Eye (tissue), 1 donor: ENCODE measurements at regions not wholly inside any gene's neighbourhood (a gene's known extent, or its start where the extent isn't known, plus 50 kb on each side); places are given as distances from the start of the nearest gene placed in this dataset.

Experiments used
- DNase-seq: peaks from one replicate; pipeline ENCODE4 v3.0.0-alpha.2; 2015

DNA sequence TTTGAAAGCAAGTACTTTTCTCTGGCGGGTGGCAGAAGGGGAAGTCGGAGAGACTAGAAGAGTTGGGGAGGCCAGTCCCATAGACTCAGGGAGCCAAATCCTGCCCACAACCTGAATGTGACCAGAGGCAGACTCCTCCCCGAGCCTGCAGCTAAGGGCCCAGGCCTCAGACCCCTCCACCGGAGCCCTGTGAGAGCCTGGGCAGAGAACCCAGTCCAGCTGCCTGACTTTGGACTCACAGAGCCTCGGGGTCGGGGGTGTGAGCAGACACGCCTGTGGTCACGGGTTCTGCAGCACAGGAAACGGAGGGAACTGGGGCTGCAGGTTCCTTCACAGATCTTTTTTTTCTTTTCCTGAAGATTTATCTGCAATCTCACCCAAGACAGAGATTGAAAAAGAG, 312.3 kb downstream of the CTTN start:
- no peak for DNase-seq

DNA sequence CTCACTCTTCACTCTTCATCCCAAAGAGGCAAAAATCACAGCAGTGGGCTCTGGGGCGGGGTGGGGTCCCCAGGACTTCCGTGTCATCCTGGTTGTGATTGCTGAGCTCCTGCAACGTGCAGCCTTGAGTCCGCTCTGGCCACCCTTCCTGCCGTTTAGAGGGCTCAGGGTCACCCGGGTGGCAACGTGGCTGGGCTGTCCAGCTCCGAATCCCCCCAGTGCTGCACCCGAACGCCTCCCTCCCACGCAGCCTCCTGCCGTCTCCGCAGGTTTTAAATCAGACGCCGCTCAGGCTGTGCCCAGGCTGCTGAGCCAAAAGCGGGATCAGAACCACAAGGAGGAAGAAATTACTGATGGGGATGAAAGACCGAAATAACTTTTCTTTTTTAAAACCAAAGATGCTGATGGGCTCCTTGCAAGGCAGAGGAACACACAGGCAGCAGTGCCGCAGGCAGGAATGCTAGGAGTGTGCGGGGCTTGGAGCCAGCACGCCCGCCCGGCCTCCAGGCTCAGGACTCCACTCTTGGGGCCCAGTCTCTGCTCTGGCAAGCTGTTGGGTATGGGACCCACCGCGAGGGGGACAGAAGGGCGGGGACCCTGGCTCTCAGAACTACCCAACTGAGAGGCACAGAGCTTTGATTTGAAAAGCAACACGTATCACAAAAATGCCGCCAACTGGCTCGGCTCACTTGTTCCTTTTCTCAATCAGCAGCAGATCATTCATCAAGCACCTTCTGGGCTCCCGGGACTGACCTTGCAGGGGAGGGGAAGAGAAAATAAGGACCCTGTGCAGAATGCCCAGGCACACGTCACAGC, 313.0 kb downstream of the CTTN start:
- no peak for DNase-seq

DNA sequence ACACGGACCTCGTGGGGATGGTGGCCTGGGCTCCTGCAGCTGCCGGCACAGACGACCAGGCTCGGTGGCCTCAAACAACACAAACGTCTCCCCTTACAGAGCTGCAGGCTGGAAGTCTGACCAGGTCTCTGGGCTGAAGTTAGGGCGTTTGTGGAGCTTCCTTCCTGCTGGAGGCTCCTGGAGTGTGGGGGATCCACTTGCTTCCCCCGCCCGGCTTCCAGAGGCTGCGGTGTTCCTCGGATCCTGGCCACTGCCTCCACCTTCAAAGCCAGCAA, 313.5 kb downstream of the CTTN start:
- DNase-seq: no peak

DNA sequence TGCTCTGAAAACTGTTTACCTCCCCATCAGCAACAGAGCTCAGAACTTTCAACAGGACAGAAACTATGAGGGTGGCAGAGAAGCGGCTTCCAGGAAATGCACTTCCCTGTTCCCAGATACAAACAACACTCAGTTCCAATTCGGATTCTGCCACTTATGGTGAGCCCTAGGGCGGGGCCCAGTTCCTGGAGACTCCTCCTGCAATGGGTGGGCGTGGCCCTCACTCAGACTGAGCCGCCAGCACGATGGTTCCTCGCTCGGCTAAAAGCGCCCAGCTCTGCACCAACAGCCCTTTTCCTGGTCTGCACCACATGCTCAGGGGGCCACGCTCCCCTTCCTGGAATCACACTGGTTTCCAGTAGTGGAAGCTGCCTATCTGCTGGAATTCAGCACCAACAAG, 314.1 kb downstream of the CTTN start:
- no peak for DNase-seq

DNA sequence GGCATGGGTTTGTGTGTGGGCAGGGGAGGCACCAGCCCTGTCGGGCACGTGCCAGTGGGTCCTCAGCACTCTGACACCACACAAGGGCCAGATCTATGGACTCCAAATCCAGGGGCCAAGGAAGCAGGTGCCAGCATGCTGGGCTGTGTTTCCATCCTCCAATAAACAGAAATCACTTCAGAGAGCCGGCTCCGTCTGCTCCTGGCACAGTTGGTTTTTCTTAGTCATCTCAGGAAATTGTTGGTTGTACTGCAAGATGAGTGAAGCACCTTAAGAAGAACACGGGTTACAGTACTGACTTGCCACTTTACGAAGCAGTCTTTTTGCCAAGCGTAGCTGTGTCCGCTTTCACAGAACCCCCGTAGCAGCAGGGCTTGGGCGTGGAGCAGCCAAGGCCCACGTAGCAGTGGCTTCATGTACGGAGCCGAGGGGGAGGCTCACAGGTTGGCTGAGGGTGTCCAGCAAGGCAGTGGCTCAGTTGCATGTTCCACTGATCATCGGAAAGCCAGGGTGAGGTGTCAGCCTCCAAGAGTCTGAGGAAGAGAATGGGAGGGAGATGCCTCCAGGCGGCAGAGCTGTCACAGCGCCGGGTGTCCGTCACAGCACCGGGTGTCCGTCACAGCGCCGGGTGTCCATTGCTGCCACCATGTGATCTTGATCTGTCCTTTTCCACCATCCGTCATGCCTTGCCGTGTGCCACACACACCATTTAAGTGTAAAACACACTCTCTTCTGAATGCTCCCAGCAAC, 314.9 kb downstream of the CTTN start:
- DNase-seq: no peak

DNA sequence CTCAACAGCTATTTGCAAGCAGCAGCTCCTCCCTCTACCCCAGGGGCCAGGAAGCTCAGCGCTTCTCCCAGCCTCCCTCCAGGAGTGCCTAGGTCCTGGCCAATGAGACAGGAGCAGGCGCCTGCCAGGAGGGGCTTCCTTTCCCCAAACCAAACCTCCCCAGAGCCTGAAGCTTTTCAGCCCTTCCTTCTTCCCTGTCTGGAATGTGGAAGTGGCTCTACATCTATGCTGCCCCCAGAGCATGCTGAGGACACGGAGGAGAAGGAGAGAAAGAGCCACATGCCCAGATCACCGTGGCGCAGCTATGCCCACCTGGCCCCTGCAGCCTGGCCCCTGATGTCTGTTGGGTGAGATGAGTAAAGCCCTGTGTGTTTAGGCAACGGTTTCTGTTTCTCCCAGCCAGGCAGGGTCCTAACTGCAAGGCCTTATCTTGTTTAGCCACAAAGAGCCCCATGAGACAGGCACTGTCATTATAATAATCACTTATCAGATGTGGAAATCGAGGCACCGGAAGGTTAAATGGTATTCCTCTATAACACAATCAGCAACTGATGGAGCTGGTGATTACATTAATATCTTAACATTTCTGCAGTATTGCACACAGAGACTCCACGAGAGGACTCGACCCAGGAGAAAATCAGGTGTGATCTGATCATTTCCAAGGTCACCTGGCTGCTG, 315.8 kb downstream of the CTTN start:
- peak; percentile 20 for DNase-seq

DNA sequence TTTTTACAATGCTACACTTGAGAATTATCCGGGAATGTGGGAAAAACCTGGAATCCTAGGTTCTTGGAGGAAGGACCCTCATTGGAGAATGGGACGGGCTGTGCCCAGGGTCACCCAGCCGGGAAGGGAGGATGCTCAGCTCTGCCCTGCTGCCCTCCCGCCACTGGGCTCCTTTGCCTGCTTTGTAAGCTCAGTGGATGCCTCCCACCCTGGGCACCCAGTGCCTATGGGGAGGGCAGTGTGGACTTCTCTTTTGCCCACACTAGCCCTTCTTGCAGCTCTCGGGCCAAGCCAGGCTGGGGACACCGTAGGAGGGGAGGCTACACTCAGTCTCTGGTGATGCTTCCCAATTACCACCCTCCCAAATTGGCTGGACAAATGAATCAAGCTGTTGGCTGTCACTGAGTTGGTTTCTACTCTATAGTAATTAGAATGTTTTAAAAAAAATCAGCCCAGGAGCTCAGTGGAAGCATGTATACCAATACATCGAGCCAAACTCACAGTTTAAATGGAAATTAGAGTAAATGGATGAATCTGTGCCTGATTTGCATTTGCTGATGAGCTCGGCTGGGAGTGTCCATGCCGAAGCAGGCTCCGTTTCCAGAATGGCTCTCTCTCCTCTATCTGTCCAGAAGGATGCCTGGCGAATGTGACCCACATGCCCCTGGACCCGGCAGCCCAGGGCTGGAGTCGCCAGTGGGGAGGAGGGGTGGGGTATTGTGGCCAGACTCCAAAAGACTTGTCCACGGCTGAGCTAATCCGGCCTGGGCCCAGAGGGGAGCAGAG, 317.0 kb downstream of the CTTN start:
- no peak for DNase-seq

DNA sequence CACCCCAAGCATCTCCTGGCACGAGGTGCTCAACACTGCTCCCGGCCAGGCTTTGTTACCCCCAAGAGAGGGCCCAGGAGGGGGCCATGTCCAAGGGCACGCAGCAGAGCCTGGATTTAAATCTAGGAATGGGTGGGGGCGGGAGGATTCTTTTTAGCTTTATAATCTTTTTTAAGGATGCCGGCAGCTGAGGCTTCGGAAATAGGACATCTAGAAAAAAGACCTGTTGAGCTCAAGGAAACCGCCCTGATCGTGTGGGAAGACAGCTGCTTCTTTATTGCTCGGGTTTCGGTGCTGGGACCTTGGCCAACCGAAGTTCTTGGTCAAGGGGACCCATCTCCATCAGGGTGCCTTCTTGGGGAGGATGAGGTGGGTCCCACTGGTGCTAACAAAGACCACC, 317.9 kb downstream of the CTTN start:
- DNase-seq: no peak

DNA sequence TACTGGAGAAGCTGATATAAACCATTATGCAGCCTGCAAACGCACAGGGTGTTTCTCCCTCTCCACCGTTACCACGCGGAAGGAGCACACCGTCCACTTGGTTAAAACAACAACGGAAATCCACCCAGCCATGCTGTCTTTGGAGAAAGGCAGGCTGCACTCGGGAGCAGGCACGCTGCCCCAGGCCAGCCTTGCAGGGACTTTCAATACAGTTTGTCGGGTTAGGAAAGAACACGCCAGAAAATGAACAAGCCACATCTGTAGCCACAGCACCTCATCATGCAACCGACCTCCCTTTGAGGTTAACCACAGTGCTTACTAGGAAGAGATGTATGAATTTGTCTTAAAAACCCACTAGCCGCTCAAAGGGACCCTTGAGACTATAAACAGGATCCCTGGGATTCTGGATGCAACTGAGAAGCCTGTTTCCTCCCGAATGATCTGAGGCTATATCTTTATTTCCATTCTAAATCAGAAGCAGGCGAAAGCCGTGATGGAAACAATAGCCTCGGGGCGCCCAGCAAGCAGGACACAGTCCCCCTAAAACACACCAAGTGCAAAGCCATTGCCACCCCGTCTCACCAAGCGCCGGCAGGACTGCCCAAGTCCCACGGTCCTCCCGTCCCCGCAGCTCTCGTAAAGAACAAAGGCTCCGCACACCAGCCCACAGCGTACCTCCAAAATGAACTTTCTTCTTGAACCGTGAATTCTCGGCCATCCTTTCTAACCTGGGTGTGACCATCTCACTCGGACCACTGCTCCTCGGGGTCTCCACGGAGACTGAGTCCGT, 318.9 kb downstream of the CTTN start:
- no peak for DNase-seq

DNA sequence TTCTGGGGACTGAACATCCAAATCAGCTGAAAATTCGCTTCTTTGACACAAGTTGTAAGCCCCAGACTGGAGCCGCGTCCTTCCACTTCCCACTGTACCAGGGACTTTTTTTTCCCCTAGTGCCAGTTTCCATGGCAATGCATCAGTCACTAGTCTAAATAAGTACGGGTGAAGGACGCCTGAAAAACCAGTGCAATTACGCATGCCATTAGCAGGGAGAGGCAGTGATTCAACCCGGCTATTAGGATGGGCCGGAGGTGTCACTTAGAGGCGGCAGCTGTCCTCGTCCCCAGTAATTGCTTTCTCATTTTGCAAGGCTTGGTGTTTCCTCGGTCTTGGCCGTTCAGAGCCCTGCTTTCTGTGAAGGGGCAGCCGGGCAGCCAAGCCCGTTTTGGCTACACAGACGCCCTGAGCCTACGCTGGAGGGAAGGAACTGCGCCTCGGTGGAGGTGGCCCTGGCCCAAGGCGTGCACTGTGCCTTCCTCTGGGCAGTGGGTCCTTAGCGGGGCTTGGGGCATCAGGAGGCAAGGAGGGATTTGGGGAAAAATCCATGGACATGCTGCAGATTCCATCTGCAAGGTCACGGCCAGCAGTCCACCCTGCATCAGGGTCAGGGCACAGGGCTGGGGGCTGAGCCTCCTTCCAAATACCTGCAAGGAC, 319.7 kb downstream of the CTTN start:
- peak; percentile 68 for DNase-seq

DNA sequence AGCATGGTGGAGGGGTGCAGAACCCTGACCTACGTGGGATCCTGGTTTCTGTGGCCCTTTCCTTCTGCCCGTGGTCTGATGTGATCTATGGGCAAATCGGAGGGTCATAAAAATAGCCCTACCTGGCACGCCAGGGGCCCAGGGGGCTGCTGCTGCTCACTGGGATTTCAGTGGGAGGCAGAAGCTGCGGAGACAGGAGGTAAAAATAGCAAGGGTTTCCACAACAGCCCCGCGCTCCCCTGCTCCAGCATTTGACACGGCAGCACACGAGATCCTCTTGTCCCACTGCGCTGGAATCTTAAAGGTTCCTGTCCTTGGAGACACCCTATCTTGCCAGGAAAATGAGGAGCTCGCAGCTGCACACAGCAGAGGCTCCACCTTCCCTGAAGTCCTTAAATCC, 321.2 kb downstream of the CTTN start:
- DNase-seq: no peak

DNA sequence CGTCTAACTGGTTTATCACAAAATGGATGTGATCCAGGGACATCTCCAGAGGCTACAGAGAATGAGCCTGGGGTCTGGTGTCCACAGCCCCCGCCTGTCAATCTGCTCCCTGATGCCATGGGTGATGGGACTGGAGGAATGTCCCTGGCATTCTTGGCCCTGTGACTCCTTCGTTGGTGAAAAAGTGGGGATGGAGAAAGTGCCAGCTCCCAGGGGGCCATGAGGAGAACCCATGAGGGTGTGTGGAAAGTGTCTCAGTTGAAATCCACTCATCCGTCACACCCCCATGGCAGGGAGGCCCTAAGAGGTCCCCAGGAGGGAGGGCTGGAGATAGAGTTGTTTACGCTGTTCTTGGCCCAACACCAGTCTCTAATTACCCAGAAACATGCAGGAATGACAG, 322.0 kb downstream of the CTTN start:
- no peak for DNase-seq

DNA sequence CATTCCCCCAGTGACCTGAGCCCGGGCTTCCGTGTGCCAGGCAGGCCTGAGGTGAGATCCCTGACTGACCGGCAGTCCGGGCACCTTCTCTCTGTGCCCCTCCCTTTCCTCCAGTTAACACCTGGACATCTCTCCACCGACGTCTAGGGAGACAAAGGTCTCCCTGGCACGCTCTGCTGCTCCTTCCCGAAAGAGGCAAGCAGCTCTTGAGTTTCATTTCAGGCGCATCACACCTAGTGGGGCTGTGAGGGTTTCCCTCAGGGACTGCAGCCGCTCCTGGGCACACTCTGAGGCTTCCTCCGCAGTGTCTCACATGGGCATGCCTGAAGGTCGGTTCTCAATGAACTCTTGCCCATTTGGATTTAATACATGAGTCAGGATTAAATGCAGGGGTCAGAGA, 322.7 kb downstream of the CTTN start:
- no peak for DNase-seq

DNA sequence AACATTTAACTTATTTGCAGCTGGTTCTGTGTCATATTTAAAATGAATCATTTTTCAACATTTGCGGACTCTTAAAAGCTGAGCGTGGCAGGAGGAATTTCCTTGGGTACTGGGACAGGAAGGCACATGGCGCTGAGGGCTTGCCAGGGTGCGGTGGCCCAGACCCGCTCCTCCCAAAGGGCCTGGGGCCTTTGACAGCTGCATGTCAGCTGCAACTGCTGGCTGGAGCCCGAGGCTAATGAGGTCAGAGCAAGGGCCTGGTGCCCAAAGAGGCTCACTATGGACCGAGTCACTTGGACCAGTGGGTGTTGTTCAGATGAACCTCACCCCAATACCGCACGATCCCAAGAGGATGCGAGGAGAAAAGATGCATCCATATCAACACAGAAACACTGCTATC, 326.9 kb downstream of the CTTN start:
- DNase-seq: no peak

DNA sequence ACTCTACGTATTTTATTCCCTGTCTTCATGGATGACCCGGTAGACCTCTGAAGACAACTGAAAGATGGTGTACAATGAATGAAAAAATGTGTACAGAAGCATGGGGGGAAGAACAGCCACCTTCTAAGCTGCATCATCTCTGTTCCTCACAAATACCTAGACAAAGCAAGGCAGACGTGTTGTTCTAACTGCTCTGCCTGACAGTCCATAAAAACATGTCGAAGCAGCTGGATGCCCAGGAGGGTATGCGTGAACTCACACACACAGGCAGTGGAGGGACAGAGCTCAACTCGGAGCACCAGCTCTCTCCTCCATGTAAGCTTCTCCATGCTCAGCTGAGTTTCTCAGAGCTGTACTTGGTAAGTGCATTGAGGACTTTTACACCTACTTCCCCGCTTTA, 327.4 kb downstream of the CTTN start:
- DNase-seq: peak; percentile 59

DNA sequence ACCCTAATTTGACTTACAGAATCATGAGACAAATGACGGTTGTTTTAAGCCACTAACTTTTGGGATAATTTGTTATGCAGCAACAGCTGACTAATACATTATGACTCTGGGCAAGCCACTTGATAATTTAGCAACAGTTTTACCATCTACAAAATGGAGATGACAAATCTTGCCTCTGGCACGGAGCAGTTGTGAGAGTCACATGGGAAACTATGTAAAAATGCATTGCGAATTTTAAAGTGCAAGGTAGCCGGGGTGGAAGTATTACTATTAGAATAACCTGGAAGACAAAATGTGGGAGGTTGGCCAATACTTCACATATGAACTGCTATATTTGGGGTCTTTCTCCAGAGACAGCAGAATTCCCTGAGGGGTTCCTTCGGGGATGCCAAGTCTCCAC, 328.7 kb downstream of the CTTN start:
- DNase-seq: no peak

DNA sequence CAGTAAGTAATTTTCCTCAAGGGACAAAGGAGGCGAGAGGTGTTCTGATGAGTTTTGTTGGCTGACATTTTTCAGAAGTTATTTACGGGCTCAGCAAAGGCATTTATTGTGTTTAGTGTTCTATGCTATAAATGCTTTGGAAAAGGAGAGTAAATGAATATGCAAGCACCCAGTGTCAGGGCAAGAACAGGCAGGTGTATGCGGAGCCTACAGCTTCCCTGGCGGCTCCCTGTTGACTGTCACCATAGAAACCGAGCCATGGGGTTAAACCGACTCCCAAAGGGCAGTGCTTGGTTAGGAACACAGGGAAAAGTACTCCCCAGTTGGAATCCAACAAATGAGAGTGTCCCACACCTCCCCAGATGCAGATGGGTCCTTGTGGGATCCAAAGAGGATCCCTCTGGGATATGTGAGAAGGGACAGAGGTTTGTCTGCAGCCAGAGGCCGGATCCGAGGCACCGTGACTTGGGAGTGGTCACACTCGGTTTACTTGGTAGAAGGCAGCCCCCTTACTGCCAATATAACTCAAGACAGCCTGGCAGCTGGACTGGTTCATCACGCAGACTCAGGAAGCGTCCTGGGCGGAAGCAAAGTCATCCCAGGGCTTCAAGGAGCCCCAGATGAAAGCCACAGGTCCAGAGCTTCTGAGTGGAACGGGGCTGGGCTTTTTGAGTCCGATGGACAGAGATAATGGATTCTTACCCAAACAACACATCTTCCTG, 329.7 kb downstream of the CTTN start:
- no peak for DNase-seq

DNA sequence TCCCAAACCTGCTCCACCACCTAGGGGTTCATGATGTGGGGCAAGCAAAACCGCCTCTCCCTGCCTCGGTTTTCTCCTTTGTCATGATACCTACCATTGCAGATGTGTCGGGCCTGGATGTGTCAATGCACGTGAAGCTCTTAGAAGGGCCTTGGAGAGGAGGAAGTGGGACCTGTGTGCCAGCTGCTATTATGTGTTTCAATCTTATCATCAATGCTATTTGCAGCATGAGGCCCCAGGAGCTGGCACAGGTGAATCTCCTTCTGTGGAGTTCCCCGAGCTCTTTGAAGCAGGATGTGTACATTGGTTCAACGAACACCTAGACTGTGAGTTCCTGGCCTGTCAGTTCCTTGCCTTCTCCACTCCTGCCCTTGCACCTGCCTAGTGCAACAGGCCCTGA, 331.6 kb downstream of the CTTN start:
- no peak for DNase-seq

DNA sequence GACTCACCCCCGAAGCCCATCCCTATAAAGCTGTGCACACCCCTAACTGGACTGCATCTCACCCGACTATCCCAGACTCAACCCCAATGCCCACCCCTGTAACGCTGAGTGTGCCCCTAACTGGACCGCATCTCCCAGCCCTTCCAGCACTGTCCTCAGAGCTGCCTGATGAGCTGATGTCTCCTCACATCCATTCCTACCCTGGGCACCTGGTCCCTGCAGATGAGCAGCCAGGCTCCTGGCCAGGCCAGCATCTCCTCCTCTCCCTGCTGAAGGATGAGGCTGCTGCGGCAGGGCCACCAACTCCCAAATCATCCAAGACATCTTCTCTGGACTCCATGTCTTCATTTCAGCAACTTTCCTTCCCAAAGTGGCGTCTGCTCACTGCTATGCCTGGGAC, 332.1 kb downstream of the CTTN start:
- no peak for DNase-seq

DNA sequence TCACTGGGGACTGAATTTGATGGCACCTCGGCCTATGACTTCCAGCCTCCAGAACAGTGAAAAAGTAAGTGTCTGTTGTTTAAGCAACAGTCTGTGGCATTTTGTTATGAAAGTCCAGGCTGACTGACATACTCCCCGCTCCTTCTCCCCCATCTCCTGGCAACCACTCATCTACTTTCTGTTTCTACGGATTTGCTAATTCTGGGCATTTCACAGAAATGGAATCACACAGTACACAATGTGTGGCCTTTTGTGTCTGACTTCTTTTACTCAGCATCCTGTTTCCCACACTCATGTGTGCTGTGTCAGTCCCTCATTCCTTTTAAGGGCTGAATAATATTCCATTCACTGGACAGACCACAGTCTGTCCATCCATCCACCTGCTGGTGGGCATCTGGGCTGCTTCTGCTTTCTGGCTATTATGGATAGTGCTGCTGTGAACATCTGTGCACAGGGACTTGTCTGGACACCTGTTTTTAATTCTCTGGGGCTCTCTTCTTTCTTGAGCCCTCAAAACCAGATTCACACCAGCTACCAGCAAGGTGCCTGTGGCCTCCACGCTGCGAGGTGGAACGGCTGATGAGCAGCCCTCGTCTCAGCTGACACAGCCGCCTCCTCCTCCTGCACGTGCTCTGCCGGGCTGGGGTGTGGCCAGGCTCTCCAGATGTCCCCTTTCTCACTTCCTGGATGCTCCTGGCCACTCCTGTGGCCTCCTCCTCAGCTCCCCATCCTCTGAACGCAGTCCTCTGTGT, 333.1 kb downstream of the CTTN start:
- DNase-seq: no peak
